ENCODE measurements at regions not wholly inside any gene's neighbourhood (a gene's known extent, or its start where the extent isn't known, plus 50 kb on each side); places are given as distances from the start of the nearest gene placed in this dataset.

DNA sequence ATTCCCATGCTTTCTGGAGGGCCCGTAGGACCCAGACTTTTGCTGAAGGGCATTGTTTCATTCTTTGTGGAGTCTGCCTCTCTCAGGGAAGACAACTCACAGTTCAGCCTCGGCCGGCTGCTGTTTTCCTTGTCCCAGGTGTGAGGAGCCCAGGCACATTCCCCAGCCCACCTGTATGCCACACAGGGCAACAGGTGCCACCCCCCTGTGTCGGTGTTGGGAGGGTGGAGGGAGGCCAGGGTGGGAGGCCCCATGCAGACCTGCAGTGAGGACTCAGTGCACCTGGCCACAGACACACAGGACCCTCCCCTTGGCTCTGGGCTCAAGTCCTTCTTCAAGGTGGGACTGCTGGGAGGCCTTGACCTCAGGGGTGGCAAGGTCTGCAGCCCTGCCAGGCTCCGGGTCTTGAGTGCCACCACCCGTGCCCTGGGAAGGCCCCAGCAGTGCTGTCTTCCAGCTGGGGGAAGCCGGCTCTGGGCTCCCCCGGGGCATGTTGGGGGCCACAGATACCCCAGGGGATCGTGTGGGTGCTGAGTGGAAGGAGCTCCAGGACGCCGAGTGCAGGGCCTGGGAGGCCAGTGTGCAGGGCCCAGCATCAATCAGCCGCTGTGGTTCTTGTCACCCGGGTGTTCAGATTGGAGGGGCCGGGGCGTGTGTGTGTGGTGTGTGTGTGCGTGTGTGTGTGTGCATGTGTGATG is 1286.1 kb downstream of the BRD1 start:
- no peaks in the 10 kb centered on the region for H3K36me3 ChIP-seq (ENCODE audit: control insufficient read depth, insufficient read depth, low read length)
- no peaks in the 10 kb centered on the region for H3K27me3 ChIP-seq (ENCODE audit: control insufficient read depth, insufficient read depth, low read length)
- TF ChIP-seq, protein P1, sequence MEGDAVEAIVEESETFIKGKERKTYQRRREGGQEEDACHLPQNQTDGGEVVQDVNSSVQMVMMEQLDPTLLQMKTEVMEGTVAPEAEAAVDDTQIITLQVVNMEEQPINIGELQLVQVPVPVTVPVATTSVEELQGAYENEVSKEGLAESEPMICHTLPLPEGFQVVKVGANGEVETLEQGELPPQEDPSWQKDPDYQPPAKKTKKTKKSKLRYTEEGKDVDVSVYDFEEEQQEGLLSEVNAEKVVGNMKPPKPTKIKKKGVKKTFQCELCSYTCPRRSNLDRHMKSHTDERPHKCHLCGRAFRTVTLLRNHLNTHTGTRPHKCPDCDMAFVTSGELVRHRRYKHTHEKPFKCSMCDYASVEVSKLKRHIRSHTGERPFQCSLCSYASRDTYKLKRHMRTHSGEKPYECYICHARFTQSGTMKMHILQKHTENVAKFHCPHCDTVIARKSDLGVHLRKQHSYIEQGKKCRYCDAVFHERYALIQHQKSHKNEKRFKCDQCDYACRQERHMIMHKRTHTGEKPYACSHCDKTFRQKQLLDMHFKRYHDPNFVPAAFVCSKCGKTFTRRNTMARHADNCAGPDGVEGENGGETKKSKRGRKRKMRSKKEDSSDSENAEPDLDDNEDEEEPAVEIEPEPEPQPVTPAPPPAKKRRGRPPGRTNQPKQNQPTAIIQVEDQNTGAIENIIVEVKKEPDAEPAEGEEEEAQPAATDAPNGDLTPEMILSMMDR (IDR thresholded peaks at IDR 0.05; ENCODE audit: insufficient read depth, low read depth, low read length): no peak
- ChIA-PET POLR2A (no interaction called here), CTCF (no interaction called here)
- no peak for DNase-seq (ENCODE audit: low read depth)
- no peak overlapping the region for H3K4me3 ChIP-seq (ENCODE audit: low read depth, low read length)

DNA sequence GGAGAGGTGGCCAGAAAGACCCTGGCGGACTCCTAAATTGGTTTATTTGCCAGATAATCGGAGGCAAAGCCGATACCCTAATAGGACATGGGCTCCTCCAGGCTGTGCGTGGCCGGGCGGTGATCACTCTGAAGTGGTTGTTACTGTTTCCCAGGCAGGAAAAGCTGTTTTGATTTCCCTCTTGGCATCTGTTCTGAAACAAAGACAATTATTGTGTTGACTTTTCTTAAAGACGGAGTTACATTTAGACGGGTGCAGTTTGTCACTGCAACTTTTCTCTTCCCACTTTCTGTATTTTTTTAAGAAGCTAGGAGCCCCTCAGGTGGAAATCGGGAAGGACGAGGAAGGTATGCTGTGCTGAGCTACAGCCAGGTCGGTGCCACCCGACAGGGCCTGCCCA is 1288.4 kb downstream of the BRD1 start:
- no peaks in the 10 kb centered on the region for H3K36me3 ChIP-seq (ENCODE audit: control insufficient read depth, insufficient read depth, low read length)
- TF ChIP-seq, protein P1 (IDR thresholded peaks at IDR 0.05; ENCODE audit: insufficient read depth, low read depth, low read length): no peak
- DNase-seq (ENCODE audit: low read depth): no peak
- H3K27me3 ChIP-seq (ENCODE audit: control insufficient read depth, insufficient read depth, low read length): no peaks in the 10 kb centered on the region
- ChIA-PET CTCF (no interaction called here), POLR2A (no interaction called here)
- H3K4me3 ChIP-seq (ENCODE audit: low read depth, low read length): no peak overlapping the region

DNA sequence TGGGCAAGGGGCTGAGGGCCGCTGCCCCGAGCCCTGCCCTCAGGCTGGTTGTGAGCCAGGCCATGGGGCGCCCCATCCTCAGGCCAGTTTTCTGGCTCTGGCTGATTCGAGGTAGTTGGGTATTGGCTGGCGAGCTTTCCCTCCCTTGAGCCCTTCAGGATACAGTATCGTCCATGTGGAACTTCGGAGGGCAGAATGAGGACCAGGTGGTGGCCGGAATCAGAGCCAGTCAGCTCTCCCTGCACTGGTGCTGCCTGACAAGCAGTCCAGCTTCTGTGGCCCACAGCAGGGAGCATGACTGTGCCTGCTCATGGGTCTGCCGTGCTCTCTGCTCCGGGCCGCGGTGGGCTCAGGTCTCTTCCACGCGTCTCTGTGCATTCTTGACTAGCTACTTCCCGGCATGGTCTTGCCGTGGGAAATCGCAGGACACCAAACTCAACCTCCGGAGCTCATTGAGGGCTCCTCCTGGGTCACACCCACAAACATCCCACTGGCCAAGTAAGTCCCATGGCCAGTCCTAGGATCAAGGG is 1289.3 kb downstream of the BRD1 start:
- H3K36me3 ChIP-seq (ENCODE audit: control insufficient read depth, insufficient read depth, low read length): no peaks in the 10 kb centered on the region
- no peaks in the 10 kb centered on the region for H3K27me3 ChIP-seq (ENCODE audit: control insufficient read depth, insufficient read depth, low read length)
- POLR2A ChIA-PET: no interaction called here
- TF ChIP-seq, protein P1 (IDR thresholded peaks at IDR 0.05; ENCODE audit: insufficient read depth, low read depth, low read length): no peak
- CTCF ChIA-PET: no interaction called here
- no peak for DNase-seq (ENCODE audit: low read depth)
- no peak overlapping the region for H3K4me3 ChIP-seq (ENCODE audit: low read depth, low read length)

DNA sequence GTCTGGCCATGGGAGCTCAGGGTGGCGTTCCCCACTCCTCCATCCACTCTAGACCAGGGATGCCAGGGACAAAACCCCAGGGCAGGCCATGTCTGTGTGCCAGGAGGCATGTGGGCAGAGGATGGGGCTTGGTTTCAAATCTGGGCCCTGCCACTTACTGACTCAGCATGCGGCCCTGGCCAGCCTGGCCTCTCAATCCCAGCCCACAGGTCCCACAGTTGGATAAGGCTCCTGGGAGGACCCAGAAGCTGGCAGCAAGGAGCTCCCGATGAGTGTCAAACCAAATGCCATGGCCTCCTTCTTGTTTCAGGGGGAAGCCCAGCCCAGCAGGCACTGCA is 1290.4 kb downstream of the BRD1 start:
- H3K27me3 ChIP-seq (ENCODE audit: control insufficient read depth, insufficient read depth, low read length): no peaks in the 10 kb centered on the region
- H3K4me3 ChIP-seq (ENCODE audit: low read depth, low read length): no peak overlapping the region
- no peak for DNase-seq (ENCODE audit: low read depth)
- ChIA-PET POLR2A (no interaction called here), CTCF (no interaction called here)
- TF ChIP-seq, protein P1 (IDR thresholded peaks at IDR 0.05; ENCODE audit: insufficient read depth, low read depth, low read length): no peak
- no peaks in the 10 kb centered on the region for H3K36me3 ChIP-seq (ENCODE audit: control insufficient read depth, insufficient read depth, low read length)

DNA sequence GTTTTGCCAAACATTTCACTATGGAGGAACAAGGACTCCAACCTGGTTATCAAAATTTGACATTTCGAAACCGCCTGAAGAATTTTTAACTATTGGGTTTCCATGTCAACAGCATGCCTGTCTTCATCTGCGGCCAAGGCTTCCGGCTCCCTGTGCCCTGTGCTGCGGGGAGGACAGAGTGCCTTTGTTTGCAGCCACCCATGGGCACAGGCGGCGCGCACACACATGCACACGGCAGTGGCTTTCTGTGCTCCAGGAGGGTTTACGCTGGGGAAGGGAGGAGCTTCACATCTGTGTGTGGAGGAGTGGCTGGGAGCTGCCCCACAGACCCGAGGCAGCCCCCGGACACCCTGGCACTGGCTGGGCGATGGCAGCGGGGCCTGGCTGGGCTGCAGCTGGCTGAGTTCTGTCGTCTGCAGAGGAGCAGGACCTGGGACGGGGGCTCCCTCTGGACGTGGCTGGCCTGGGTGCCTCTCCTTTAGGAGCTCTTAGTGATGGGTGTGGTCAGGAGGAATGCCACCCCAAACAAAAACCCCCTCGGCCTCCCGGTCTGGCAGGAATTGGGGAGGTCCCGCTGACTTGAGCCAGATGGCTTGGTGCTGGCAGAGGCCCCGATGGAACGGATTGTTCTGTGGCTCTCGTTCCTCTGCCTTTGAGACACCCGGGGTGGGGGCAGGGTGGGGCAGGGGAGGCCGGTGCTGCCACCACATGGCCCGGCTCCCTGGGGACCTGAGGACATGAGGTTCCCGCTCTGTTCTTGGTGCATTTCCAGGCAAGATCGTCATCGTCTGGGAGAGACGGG is 1290.9 kb downstream of the BRD1 start:
- ChIA-PET CTCF (no interaction called here), POLR2A (no interaction called here)

More for the DNA sequence above, 1290.9 kb downstream of the BRD1 start:
- TF ChIP-seq, protein P1 (IDR thresholded peaks at IDR 0.05; ENCODE audit: insufficient read depth, low read depth, low read length): no peak
- Histone ChIP-seq H3K36me3 (ENCODE audit: control insufficient read depth, insufficient read depth, low read length) (no peaks in the 10 kb centered on the region), H3K4me3 (ENCODE audit: low read depth, low read length) (no peak overlapping the region), H3K27me3 (ENCODE audit: control insufficient read depth, insufficient read depth, low read length) (no peaks in the 10 kb centered on the region)
- no peak for DNase-seq (ENCODE audit: low read depth)

Data from BJ (cell line).